ENCODE measurements at regions not wholly inside any gene's neighbourhood (a gene's known extent, or its start where the extent isn't known, plus 50 kb on each side); places are given as distances from the start of the nearest gene placed in this dataset.

DNA sequence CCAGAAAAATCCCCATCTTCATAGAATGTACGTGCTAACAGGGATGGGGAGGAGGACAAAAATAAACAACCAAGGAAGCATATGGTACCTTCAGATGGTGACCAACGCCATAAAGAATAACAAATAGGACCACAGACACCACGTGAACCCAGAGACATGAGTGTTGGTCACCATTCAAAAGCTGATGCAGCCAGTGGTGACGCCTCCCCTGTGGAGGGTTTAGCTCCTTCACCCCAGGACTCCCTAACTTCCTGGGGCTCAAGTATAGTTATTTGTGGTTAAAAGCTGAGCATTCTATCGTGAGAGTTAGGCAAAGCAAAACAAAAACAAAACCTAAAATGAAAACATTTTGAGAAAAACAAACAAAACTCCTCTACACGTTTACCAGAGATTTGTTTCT, 184.7 kb downstream of the SOX9 start:
- Histone ChIP-seq H3K9ac (ENCODE audit: low read depth in 1 of 3, low read length in 3 of 3) (no peak overlapping the region), H3K4me1 (ENCODE audit: control insufficient read depth in 3 of 3, insufficient read depth in 3 of 3, low read length in 3 of 3) (no peaks in the 10 kb centered on the region), H3K9me3 (ENCODE audit: control insufficient read depth in 3 of 3, low read length in 3 of 3) (no peaks in the 10 kb centered on the region), H3K27me3 (ENCODE audit: control insufficient read depth in 3 of 3, insufficient read depth in 3 of 3, low read length in 3 of 3) (peaks cover 0 to 7% (median 0%) of the 10 kb centered on the region in 3 donors), H3K27ac (ENCODE audit: low read depth, low read length) (no peak overlapping the region), H3K4me3 (ENCODE audit: low read length in 3 of 3) (no peak overlapping the region), H3K36me3 (ENCODE audit: control insufficient read depth in 3 of 3, insufficient read depth in 3 of 3, low read length in 3 of 3) (no peaks in the 10 kb centered on the region)

DNA sequence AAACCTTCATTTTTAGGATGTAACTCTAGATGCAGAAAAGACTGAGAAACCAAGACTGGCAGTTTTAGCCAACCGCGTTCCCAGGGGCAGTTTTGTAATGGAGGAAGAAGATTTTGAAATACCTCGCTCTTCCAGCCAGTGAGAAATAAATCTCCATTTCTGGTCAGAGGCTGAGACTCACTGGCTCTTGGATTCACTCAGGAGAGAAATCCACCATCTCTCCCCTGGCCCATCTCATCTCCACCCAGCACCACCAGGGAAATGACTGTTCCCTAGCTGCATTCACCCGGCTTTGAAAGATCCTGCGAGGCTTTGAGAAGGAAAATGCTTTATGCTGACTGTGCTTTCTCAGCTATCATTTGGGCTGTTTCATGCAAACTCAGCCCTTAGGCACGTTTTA, 185.2 kb downstream of the SOX9 start:
- Histone ChIP-seq H3K4me3 (ENCODE audit: low read length in 3 of 3) (no peak overlapping the region), H3K4me1 (ENCODE audit: control insufficient read depth in 3 of 3, insufficient read depth in 3 of 3, low read length in 3 of 3) (no peaks in the 10 kb centered on the region), H3K27ac (ENCODE audit: low read depth, low read length) (no peak overlapping the region), H3K27me3 (ENCODE audit: control insufficient read depth in 3 of 3, insufficient read depth in 3 of 3, low read length in 3 of 3) (peaks cover 0 to 7% (median 0%) of the 10 kb centered on the region in 3 donors), H3K36me3 (ENCODE audit: control insufficient read depth in 3 of 3, insufficient read depth in 3 of 3, low read length in 3 of 3) (no peaks in the 10 kb centered on the region), H3K9ac (ENCODE audit: low read depth in 1 of 3, low read length in 3 of 3) (no peak overlapping the region), H3K9me3 (ENCODE audit: control insufficient read depth in 3 of 3, low read length in 3 of 3) (no peaks in the 10 kb centered on the region)

DNA sequence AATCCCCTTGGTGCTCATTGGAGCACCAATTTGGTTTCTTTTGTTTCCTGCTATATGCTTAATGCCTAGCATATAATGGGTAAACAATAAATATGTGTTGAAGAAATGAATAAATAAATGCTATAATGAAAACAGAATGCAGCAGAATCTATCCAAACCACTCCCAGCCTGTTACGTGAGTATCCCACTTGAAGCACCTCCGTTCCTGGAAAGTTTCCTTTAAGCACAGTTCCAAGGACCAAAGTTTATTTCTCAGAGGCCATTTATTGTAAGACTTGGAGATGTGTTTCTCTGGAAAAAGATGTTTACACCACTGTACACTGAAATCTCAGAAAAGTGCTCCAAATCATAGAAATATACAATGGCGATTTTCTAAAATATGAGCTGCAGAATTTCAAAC, 187.0 kb downstream of the SOX9 start:
- no peak overlapping the region for H3K27ac ChIP-seq (ENCODE audit: low read depth, low read length)
- H3K4me1 ChIP-seq (ENCODE audit: control insufficient read depth in 3 of 3, insufficient read depth in 3 of 3, low read length in 3 of 3), result no peaks in the 10 kb centered on the region
- H3K9ac ChIP-seq (ENCODE audit: low read depth in 1 of 3, low read length in 3 of 3), result no peak overlapping the region
- no peaks in the 10 kb centered on the region for H3K9me3 ChIP-seq (ENCODE audit: control insufficient read depth in 3 of 3, low read length in 3 of 3)
- no peaks in the 10 kb centered on the region for H3K36me3 ChIP-seq (ENCODE audit: control insufficient read depth in 3 of 3, insufficient read depth in 3 of 3, low read length in 3 of 3)
- peaks cover 0 to 7% (median 0%) of the 10 kb centered on the region in 3 donors for H3K27me3 ChIP-seq (ENCODE audit: control insufficient read depth in 3 of 3, insufficient read depth in 3 of 3, low read length in 3 of 3)
- H3K4me3 ChIP-seq (ENCODE audit: low read length in 3 of 3), result no peak overlapping the region

DNA sequence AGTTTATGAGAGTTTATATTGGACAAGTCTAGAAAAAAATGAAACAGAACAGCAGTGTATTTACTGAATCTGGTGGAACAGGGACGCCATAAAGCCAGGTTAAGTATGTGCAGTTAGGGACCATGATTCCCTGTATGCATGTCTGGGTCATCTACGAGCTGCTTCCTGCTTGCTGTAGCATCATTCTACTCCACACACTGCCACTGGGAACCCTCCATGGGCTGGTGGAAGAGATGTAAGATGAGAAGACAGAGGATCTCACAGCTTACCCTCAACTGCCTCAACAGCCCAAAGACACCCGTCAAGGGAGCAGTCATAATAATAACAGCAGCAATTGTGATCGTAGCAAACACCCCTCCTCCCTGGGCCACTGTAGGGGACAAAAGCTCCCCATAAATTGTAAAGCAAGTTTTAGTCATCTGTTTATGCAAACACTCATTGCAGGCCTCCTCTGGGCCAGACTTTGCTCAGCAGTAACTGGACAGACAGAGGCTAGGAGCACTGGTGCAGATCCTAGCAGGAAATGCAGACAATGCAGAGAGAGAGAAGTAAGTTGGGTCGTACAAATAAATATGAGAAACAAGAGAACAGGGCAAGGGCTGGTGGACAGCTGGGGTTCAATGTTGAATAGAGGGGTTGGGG, 188.0 kb downstream of the SOX9 start:
- no peaks in the 10 kb centered on the region for H3K36me3 ChIP-seq (ENCODE audit: control insufficient read depth in 3 of 3, insufficient read depth in 3 of 3, low read length in 3 of 3)
- H3K27me3 ChIP-seq (ENCODE audit: control insufficient read depth in 3 of 3, insufficient read depth in 3 of 3, low read length in 3 of 3), result peaks cover 0 to 7% (median 0%) of the 10 kb centered on the region in 3 donors
- H3K4me3 ChIP-seq (ENCODE audit: low read length in 3 of 3), result no peak overlapping the region
- no peak overlapping the region for H3K27ac ChIP-seq (ENCODE audit: low read depth, low read length)
- H3K9ac ChIP-seq (ENCODE audit: low read depth in 1 of 3, low read length in 3 of 3), result no peak overlapping the region
- no peaks in the 10 kb centered on the region for H3K9me3 ChIP-seq (ENCODE audit: control insufficient read depth in 3 of 3, low read length in 3 of 3)
- H3K4me1 ChIP-seq (ENCODE audit: control insufficient read depth in 3 of 3, insufficient read depth in 3 of 3, low read length in 3 of 3), result no peaks in the 10 kb centered on the region

DNA sequence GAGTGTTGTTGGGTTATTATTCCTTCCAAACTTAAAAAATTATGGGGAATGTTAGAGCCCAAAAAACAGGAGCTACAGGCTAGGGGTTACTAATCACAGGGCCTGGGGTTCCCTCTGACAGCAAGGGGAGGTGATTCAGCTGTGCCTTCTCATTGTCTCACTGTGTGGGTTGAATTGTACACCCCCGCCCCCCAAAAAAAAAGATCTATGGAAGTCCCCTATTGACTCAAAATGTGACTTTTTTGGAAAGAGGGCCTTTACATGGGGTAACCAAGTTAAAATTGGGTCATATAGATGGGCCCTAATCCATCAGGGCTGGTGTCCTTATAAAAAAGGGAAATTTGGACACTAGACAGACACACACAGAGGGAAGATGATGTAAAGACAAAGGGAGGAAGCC, 190.2 kb downstream of the SOX9 start:
- Histone ChIP-seq H3K27me3 (ENCODE audit: control insufficient read depth in 3 of 3, insufficient read depth in 3 of 3, low read length in 3 of 3) (peaks cover 0 to 7% (median 0%) of the 10 kb centered on the region in 3 donors), H3K9me3 (ENCODE audit: control insufficient read depth in 3 of 3, low read length in 3 of 3) (no peaks in the 10 kb centered on the region), H3K4me3 (ENCODE audit: low read length in 3 of 3) (no peak overlapping the region), H3K36me3 (ENCODE audit: control insufficient read depth in 3 of 3, insufficient read depth in 3 of 3, low read length in 3 of 3) (no peaks in the 10 kb centered on the region), H3K4me1 (ENCODE audit: control insufficient read depth in 3 of 3, insufficient read depth in 3 of 3, low read length in 3 of 3) (no peaks in the 10 kb centered on the region), H3K9ac (ENCODE audit: low read depth in 1 of 3, low read length in 3 of 3) (no peak overlapping the region), H3K27ac (ENCODE audit: low read depth, low read length) (no peak overlapping the region)

DNA sequence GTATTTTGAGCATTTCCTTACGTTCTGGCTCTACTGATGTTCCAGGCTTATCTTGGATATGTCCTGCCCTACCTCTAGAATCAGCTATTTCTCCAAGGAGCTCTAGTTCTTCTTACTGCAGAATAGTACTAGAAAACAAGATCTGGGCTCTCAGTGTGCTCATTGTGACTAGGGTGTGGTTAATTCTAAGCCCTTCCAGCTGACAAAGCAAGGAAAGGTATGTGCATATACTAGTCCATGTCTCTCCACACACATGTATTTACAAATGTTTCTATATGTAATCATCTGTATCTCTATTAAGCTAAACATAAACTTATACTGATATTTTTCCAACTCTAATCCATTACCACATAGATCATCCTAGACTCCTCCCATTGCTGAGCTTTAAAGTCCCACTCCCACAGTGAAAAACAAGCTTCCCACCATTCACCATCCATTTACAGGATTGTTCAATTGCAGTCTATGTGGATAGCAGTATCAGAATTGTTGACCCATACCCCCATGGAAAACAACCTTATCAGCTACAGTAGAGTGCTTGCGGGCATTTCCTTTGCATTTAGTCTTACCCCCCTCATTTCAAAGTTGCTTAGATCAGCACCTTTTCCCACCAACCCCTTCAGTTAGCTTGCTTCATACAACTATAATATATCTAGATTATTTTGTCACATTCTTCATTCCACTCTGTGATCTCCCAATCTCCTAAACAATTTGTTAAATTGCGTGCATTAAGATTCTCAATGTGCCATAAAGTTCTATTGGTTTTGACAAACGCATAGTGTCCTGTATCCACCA, 194.5 kb downstream of the SOX9 start:
- Histone ChIP-seq H3K4me1 (ENCODE audit: control insufficient read depth in 3 of 3, insufficient read depth in 3 of 3, low read length in 3 of 3) (no peaks in the 10 kb centered on the region), H3K27ac (ENCODE audit: low read depth, low read length) (no peak overlapping the region), H3K4me3 (ENCODE audit: low read length in 3 of 3) (no peak overlapping the region), H3K36me3 (ENCODE audit: control insufficient read depth in 3 of 3, insufficient read depth in 3 of 3, low read length in 3 of 3) (no peaks in the 10 kb centered on the region), H3K9me3 (ENCODE audit: control insufficient read depth in 3 of 3, low read length in 3 of 3) (no peaks in the 10 kb centered on the region), H3K9ac (ENCODE audit: low read depth in 1 of 3, low read length in 3 of 3) (no peak overlapping the region), H3K27me3 (ENCODE audit: control insufficient read depth in 3 of 3, insufficient read depth in 3 of 3, low read length in 3 of 3) (peaks cover 0 to 4% (median under 1%) of the 10 kb centered on the region in 3 donors)

DNA sequence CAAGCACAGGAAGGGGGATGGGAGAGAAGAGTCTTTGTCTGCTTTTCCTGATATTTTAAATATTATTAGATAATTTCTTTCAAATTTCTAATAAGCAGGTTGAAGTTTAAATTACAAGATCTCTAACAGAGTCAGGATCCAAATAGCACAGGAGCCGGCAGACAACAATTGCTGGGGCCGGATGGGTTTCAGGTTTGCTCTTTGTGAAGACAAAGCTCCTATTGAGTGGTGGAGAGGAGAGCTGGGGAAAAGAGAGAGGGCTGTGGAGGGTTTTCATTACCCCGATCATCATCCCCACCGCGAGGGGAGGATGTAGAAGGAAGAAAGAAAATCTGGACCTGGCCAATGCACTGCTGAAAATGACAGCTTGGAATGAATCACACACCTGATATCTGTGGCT, 197.3 kb downstream of the SOX9 start:
- Histone ChIP-seq H3K27me3 (ENCODE audit: control insufficient read depth in 3 of 3, insufficient read depth in 3 of 3, low read length in 3 of 3) (peaks cover 0 to 11% (median 3%) of the 10 kb centered on the region in 3 donors), H3K36me3 (ENCODE audit: control insufficient read depth in 3 of 3, insufficient read depth in 3 of 3, low read length in 3 of 3) (no peaks in the 10 kb centered on the region), H3K4me3 (ENCODE audit: low read length in 3 of 3) (no peak overlapping the region), H3K9me3 (ENCODE audit: control insufficient read depth in 3 of 3, low read length in 3 of 3) (no peaks in the 10 kb centered on the region), H3K4me1 (ENCODE audit: control insufficient read depth in 3 of 3, insufficient read depth in 3 of 3, low read length in 3 of 3) (no peaks in the 10 kb centered on the region), H3K9ac (ENCODE audit: low read depth in 1 of 3, low read length in 3 of 3) (no peak overlapping the region), H3K27ac (ENCODE audit: low read depth, low read length) (no peak overlapping the region)

DNA sequence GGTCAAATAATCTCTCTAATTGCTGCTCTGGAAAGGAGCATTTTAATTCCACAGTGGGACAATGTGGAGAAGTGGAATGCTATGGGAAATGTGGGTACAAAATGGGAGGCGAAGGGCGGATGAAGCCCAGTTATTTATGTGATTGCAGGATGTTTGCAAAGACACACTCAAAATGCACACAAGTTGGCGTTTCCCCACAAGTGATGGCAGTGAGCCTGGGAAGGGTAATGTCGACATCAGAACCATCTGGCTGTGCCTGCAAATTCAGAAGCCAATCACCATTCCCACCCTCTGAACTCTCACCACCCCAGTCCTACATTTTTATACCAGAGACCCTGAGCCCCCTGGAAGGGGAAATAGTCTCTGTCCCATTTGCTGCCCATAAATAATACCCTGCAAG, 201.1 kb downstream of the SOX9 start:
- no peak overlapping the region for H3K9ac ChIP-seq (ENCODE audit: low read depth in 1 of 3, low read length in 3 of 3)
- no peaks in the 10 kb centered on the region for H3K4me1 ChIP-seq (ENCODE audit: control insufficient read depth in 3 of 3, insufficient read depth in 3 of 3, low read length in 3 of 3)
- no peaks in the 10 kb centered on the region for H3K36me3 ChIP-seq (ENCODE audit: control insufficient read depth in 3 of 3, insufficient read depth in 3 of 3, low read length in 3 of 3)
- H3K4me3 ChIP-seq (ENCODE audit: low read length in 3 of 3), result no peak overlapping the region
- no peaks in the 10 kb centered on the region for H3K9me3 ChIP-seq (ENCODE audit: control insufficient read depth in 3 of 3, low read length in 3 of 3)
- peaks cover 0 to 11% (median 3%) of the 10 kb centered on the region in 3 donors for H3K27me3 ChIP-seq (ENCODE audit: control insufficient read depth in 3 of 3, insufficient read depth in 3 of 3, low read length in 3 of 3)
- no peak overlapping the region for H3K27ac ChIP-seq (ENCODE audit: low read depth, low read length)

DNA sequence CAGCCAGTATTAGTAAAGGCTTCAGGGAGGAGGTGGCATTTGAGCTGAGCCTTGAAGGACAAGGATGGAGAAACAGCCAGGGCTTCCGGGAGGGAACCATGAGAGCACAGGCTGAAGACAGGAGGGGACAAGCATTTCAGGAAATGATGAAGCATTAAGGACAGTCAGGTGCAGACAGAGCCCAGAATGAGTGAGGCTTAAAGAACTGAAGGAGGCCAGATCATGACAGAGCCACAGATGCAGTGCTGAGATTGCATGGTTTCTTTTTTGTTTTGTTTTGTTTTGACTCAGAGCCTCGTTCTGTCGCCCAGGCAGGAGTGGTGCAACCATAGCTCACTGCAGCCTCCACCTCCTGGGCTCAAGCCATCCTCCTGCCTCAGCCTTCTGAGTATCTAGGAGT, 211.5 kb downstream of the SOX9 start:
- no peak overlapping the region for H3K4me3 ChIP-seq (ENCODE audit: low read length in 3 of 3)
- H3K36me3 ChIP-seq (ENCODE audit: control insufficient read depth in 3 of 3, insufficient read depth in 3 of 3, low read length in 3 of 3), result no peaks in the 10 kb centered on the region
- peaks cover 3 to 16% (median 14%) of the 10 kb centered on the region in 3 donors for H3K27me3 ChIP-seq (ENCODE audit: control insufficient read depth in 3 of 3, insufficient read depth in 3 of 3, low read length in 3 of 3)
- no peaks in the 10 kb centered on the region for H3K9me3 ChIP-seq (ENCODE audit: control insufficient read depth in 3 of 3, low read length in 3 of 3)
- no peak overlapping the region for H3K9ac ChIP-seq (ENCODE audit: low read depth in 1 of 3, low read length in 3 of 3)
- H3K4me1 ChIP-seq (ENCODE audit: control insufficient read depth in 3 of 3, insufficient read depth in 3 of 3, low read length in 3 of 3), result no peaks in the 10 kb centered on the region
- H3K27ac ChIP-seq (ENCODE audit: low read depth, low read length), result no peak overlapping the region

DNA sequence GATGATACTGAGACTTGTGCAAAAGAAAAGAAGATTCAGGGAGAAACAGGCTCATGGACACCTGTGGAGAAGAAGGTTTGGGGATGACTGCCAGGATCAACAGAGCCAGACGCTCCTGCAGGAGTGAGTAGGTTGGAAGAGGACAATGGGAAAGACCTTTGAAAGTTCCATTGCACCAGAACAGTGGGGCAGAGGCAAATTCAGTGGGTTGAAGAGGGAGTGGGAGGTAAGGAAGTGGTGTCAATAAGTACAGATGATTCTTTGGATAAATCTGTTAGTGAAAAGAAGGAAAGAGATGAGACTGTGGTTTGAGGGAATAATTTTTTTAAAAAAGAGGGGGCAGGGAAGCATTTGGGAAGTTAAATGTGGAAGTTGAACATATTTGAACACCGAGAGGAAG, 212.8 kb downstream of the SOX9 start:
- Histone ChIP-seq H3K27me3 (ENCODE audit: control insufficient read depth in 3 of 3, insufficient read depth in 3 of 3, low read length in 3 of 3) (peaks cover 4 to 19% (median 16%) of the 10 kb centered on the region in 3 donors), H3K27ac (ENCODE audit: low read depth, low read length) (no peak overlapping the region), H3K36me3 (ENCODE audit: control insufficient read depth in 3 of 3, insufficient read depth in 3 of 3, low read length in 3 of 3) (no peaks in the 10 kb centered on the region)

More for the DNA sequence above, 212.8 kb downstream of the SOX9 start:
- Histone ChIP-seq H3K9me3 (ENCODE audit: control insufficient read depth in 3 of 3, low read length in 3 of 3) (no peaks in the 10 kb centered on the region), H3K4me1 (ENCODE audit: control insufficient read depth in 3 of 3, insufficient read depth in 3 of 3, low read length in 3 of 3) (peaks cover 0 to 3% (median 0%) of the 10 kb centered on the region in 3 donors), H3K9ac (ENCODE audit: low read depth in 1 of 3, low read length in 3 of 3) (no peak overlapping the region), H3K4me3 (ENCODE audit: low read length in 3 of 3) (no peak overlapping the region)

Data from skeletal muscle tissue (tissue), 3 donors.